ENCODE measurements at regions not wholly inside any gene's neighbourhood (a gene's known extent, or its start where the extent isn't known, plus 50 kb on each side); places are given as distances from the start of the nearest gene placed in this dataset.
A peak's percentile ranks its signal among the peaks of the same experiment; 100 is the strongest.

DNA sequence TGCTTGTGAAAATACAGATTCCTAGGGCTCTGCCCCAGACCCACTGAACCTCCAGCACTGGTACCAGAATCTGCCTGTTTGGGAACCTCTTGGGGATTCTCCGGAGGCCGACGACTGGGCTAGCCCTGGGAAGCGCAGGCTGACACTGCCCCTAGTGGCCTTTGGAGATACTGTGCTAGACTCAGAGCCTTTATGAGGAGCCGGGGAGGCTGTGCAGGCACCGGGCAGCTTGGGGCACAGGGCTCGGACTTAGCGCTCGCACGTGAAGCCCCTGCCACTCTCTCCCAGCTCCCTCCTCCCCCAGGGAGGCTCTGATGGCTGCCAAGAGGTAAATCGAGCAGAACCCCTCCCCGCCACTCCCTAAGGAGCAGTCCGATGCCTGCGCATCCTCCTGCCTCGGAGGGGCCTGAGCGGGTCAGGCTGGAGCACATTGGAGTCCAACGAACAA, 144.6 kb upstream of the TNR start:
- H3K9me2 ChIP-seq (ENCODE audit: insufficient read depth): no peaks in the 10 kb centered on the region
- peak; percentile 21 for DNase-seq (ENCODE audit: low read depth, low spot score)
- ChIA-PET POLR2A (no interaction called here), RAD21 (ENCODE audit: low non-redundant PET in 1 of 2, low total read pairs in 2 of 2, uncharacterized antibody in 2 of 2, unreplicated experiment in 2 of 2) (no interaction called here), CTCF (interaction anchor here (1.0 kb wide), 1 partner anchor 514 kb away, joined by 3 read pairs; no protein-coding TSS in a partner anchor)
- H3K4me1 ChIP-seq (ENCODE audit: control insufficient read depth in 1 of 2, insufficient read depth in 2 of 2, low read length in 2 of 2): no peaks in the 10 kb centered on the region; a peak in 1 of 4 replicates
- no peaks in the 10 kb centered on the region for H3K27me3 ChIP-seq (ENCODE audit: insufficient read depth, low read length)
- no peak overlapping the region for H3K27ac ChIP-seq (ENCODE audit: low read depth, low read length)
- H3K9me3 ChIP-seq (ENCODE audit: control insufficient read depth in 1 of 2, insufficient read depth in 1 of 2, low read depth in 1 of 2, low read length in 2 of 2): no peaks in the 10 kb centered on the region
- H3K4me2 ChIP-seq (ENCODE audit: low read length): no peak overlapping the region
- BruUV-seq (replicated peaks): no TSS peak
- no peak overlapping the region for H2AFZ ChIP-seq (ENCODE audit: low read depth, low read length, poor library complexity, severe bottlenecking)
- no peak overlapping the region for H3K9ac ChIP-seq (ENCODE audit: low read length)
- intact Hi-C loops (cut with micrococcal nuclease): loop anchor here (1.0 kb wide), 1 partner anchor 514 kb away; no protein-coding TSS in a partner anchor
- no peak overlapping the region for H3K4me3 ChIP-seq (replicated peaks in 1 of 2; ENCODE audit: low read depth in 1 of 2, low read length in 2 of 2)
- H3K36me3 ChIP-seq (ENCODE audit: control insufficient read depth in 1 of 2, insufficient read depth in 2 of 2, low read length in 2 of 2): no peaks in the 10 kb centered on the region
- peak; percentile 99 for ATAC-seq
- H4K20me1 ChIP-seq (ENCODE audit: insufficient read depth): no peaks in the 10 kb centered on the region
- no peaks in the 10 kb centered on the region for H3K79me2 ChIP-seq (ENCODE audit: insufficient read depth, low read length)
- TF ChIP-seq ELF1 (IDR thresholded peaks at IDR 0.05; ENCODE audit: borderline replicate concordance, low read depth): no peak
- TF ChIP-seq, protein P1, sequence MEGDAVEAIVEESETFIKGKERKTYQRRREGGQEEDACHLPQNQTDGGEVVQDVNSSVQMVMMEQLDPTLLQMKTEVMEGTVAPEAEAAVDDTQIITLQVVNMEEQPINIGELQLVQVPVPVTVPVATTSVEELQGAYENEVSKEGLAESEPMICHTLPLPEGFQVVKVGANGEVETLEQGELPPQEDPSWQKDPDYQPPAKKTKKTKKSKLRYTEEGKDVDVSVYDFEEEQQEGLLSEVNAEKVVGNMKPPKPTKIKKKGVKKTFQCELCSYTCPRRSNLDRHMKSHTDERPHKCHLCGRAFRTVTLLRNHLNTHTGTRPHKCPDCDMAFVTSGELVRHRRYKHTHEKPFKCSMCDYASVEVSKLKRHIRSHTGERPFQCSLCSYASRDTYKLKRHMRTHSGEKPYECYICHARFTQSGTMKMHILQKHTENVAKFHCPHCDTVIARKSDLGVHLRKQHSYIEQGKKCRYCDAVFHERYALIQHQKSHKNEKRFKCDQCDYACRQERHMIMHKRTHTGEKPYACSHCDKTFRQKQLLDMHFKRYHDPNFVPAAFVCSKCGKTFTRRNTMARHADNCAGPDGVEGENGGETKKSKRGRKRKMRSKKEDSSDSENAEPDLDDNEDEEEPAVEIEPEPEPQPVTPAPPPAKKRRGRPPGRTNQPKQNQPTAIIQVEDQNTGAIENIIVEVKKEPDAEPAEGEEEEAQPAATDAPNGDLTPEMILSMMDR (IDR thresholded peaks at IDR 0.05 in 2 of 3, conservative IDR thresholded peaks at IDR 0.05 in 1 of 3; ENCODE audit: borderline replicate concordance in 1 of 3, insufficient read depth in 1 of 3, low read depth in 2 of 3, low read length in 2 of 3): peak; percentile 36 to 86 (median 76); a peak in 4 of 6 replicates
- TF ChIP-seq RAD21 (IDR thresholded peaks at IDR 0.05; ENCODE audit: low read depth): peak; percentile 62

DNA sequence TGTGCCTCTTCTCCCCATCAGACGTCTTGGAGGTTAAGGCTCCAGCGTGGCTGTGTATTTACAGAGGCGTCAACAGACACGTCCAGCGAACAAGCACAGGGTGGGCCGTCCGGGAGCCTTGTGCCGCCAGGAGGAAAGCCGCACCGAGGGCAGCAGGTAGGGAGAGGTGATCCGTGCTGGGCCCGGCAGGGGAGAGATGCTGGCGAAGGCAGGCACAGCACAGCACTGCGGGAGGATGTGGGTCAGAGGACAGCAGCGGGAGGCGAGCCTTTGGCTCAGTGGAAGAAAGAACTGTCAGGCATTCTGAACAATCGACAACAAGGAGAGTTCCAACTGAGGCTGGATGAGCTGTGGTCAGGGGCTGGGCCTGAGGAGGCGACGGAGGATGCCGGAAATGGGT, 144.1 kb upstream of the TNR start:
- BruUV-seq (replicated peaks): no TSS peak
- Histone ChIP-seq H3K27me3 (ENCODE audit: insufficient read depth, low read length) (no peaks in the 10 kb centered on the region), H3K79me2 (ENCODE audit: insufficient read depth, low read length) (no peaks in the 10 kb centered on the region), H3K9me3 (ENCODE audit: control insufficient read depth in 1 of 2, insufficient read depth in 1 of 2, low read depth in 1 of 2, low read length in 2 of 2) (no peaks in the 10 kb centered on the region), H3K36me3 (ENCODE audit: control insufficient read depth in 1 of 2, insufficient read depth in 2 of 2, low read length in 2 of 2) (no peaks in the 10 kb centered on the region), H3K9ac (ENCODE audit: low read length) (no peak overlapping the region), H2AFZ (ENCODE audit: low read depth, low read length, poor library complexity, severe bottlenecking) (no peak overlapping the region), H3K9me2 (ENCODE audit: insufficient read depth) (no peaks in the 10 kb centered on the region), H3K4me3 (replicated peaks in 1 of 2; ENCODE audit: low read depth in 1 of 2, low read length in 2 of 2) (no peak overlapping the region), H3K4me2 (ENCODE audit: low read length) (no peak overlapping the region), H3K27ac (ENCODE audit: low read depth, low read length) (no peak overlapping the region), H3K4me1 (ENCODE audit: control insufficient read depth in 1 of 2, insufficient read depth in 2 of 2, low read length in 2 of 2) (no peaks in the 10 kb centered on the region; a peak in 1 of 4 replicates), H4K20me1 (ENCODE audit: insufficient read depth) (no peaks in the 10 kb centered on the region)
- RAD21 ChIA-PET (ENCODE audit: low non-redundant PET in 1 of 2, low total read pairs in 2 of 2, uncharacterized antibody in 2 of 2, unreplicated experiment in 2 of 2): no interaction called here
- POLR2A ChIA-PET: no interaction called here
- intact Hi-C loops (cut with micrococcal nuclease): no loop called here
- DNase-seq (ENCODE audit: low read depth, low spot score): no peak
- no peak for TF ChIP-seq FOSL1 (IDR thresholded peaks at IDR 0.05; ENCODE audit: low read depth)
- no peak for TF ChIP-seq EZH2phosphoT487 (IDR thresholded peaks at IDR 0.05; ENCODE audit: borderline replicate concordance)
- no peak for TF ChIP-seq ZFX (IDR thresholded peaks at IDR 0.05)
- TF ChIP-seq POLR2AphosphoS5 (IDR thresholded peaks at IDR 0.05; ENCODE audit: low read depth, low read length): no peak
- no peak for TF ChIP-seq ZNF274 (IDR thresholded peaks at IDR 0.05; ENCODE audit: low read depth, low read length)
- TF ChIP-seq CBX3 (IDR thresholded peaks at IDR 0.05; ENCODE audit: low read depth): no peak
- TF ChIP-seq, protein P2, sequence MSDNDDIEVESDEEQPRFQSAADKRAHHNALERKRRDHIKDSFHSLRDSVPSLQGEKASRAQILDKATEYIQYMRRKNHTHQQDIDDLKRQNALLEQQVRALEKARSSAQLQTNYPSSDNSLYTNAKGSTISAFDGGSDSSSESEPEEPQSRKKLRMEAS (IDR thresholded peaks at IDR 0.05): no peak
- TF ChIP-seq SP1 (IDR thresholded peaks at IDR 0.05; ENCODE audit: low read depth): no peak
- TF ChIP-seq YY1 (IDR thresholded peaks at IDR 0.05; ENCODE audit: extremely low read depth, insufficient replicate concordance, low read depth, low read length): no peak
- peak; percentile 16; the same call in 1 of the 2 replicates for ATAC-seq
- CTCF ChIA-PET: interaction anchor here (0.7 to 1.0 kb wide), 2 partner anchors 114 to 514 kb away, joined by 3 read pairs; no protein-coding TSS in a partner anchor
